ENCODE measurements at regions not wholly inside any gene's neighbourhood (a gene's known extent, or its start where the extent isn't known, plus 50 kb on each side); places are given as distances from the start of the nearest gene placed in this dataset.

DNA sequence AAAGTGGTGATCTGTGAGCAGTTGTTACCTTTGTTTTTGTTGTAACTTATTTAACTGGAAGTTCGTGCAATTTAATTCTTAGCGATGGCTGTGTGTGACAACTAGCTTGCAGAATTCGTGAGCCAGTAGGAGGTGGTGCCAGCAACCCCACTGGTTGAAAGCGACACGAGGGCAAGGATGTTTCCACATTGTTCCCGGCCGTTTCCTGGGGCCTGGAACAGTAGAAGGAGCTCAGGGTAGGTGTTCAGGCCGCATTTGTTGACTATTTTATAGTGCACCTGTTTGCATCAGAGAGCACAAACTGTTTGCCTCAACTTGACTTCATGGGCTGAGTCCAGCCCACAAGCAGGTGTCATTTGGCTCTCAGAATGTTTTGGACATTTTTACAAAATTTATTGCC lies 112.1 kb upstream of the PTPN1 start:
- DNase-seq, result no peak
- H3K27ac ChIP-seq (ENCODE audit: low read length), result no peak overlapping the region
- H3F3A ChIP-seq (ENCODE audit: insufficient read depth, low read length), result no peaks in the 10 kb centered on the region
- H3K79me2 ChIP-seq (ENCODE audit: low read length), result no peaks in the 10 kb centered on the region
- H2AFZ ChIP-seq (ENCODE audit: low read length), result no peak overlapping the region
- no peaks in the 10 kb centered on the region for H3K9me3 ChIP-seq (replicated peaks; ENCODE audit: insufficient read depth, low read length)
- H3K9me2 ChIP-seq (replicated peaks; ENCODE audit: insufficient read depth, low read length), result no peaks in the 10 kb centered on the region
- no peak overlapping the region for H3K4me3 ChIP-seq (ENCODE audit: low read length)
- no peaks in the 10 kb centered on the region for H3K36me3 ChIP-seq (replicated peaks; ENCODE audit: insufficient read depth, low read length)
- TF ChIP-seq EZH2 (optimal IDR thresholded peaks at IDR 0.05; ENCODE audit: low read depth, low read length), result no peak
- TF ChIP-seq, protein P1, sequence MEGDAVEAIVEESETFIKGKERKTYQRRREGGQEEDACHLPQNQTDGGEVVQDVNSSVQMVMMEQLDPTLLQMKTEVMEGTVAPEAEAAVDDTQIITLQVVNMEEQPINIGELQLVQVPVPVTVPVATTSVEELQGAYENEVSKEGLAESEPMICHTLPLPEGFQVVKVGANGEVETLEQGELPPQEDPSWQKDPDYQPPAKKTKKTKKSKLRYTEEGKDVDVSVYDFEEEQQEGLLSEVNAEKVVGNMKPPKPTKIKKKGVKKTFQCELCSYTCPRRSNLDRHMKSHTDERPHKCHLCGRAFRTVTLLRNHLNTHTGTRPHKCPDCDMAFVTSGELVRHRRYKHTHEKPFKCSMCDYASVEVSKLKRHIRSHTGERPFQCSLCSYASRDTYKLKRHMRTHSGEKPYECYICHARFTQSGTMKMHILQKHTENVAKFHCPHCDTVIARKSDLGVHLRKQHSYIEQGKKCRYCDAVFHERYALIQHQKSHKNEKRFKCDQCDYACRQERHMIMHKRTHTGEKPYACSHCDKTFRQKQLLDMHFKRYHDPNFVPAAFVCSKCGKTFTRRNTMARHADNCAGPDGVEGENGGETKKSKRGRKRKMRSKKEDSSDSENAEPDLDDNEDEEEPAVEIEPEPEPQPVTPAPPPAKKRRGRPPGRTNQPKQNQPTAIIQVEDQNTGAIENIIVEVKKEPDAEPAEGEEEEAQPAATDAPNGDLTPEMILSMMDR (IDR thresholded peaks at IDR 0.05; ENCODE audit: low read length), result no peak
- no peak for TF ChIP-seq EZH2phosphoT487 (IDR thresholded peaks at IDR 0.05; ENCODE audit: low read length)
- H3K27me3 ChIP-seq (replicated peaks; ENCODE audit: insufficient read depth, low read length), result peaks cover 44% of the 10 kb centered on the region
- no peaks in the 10 kb centered on the region for H3K4me1 ChIP-seq (ENCODE audit: low read length)
- H3K9ac ChIP-seq (ENCODE audit: low read length), result no peak overlapping the region
- no peak overlapping the region for H3K4me2 ChIP-seq (ENCODE audit: low read depth, low read length)
- no peaks in the 10 kb centered on the region for H4K20me1 ChIP-seq (ENCODE audit: insufficient read depth, low read length)

DNA sequence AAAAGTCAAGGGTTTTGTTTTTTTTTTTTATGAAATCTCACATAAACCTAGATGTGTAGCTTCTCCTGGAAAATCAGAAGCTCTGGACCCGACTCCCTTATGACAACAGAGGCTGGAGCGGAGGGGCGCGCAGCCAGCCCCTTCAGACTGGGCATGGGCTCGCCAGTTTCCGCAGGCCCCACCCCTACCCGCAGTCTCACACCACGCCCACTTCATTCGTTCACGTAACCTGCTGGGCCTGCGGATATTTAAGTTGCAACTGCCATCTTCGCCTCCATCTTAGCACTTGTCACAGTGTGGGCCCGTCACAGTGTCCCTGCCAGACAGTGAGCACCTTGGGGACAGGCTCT lies 111.7 kb upstream of the PTPN1 start:
- TF ChIP-seq, protein P1 (IDR thresholded peaks at IDR 0.05; ENCODE audit: low read length), result no peak
- no peak for TF ChIP-seq EZH2phosphoT487 (IDR thresholded peaks at IDR 0.05; ENCODE audit: low read length)
- TF ChIP-seq EZH2 (optimal IDR thresholded peaks at IDR 0.05; ENCODE audit: low read depth, low read length), result no peak
- no peak overlapping the region for H2AFZ ChIP-seq (ENCODE audit: low read length)
- H3K36me3 ChIP-seq (replicated peaks; ENCODE audit: insufficient read depth, low read length), result no peaks in the 10 kb centered on the region
- H4K20me1 ChIP-seq (ENCODE audit: insufficient read depth, low read length), result no peaks in the 10 kb centered on the region
- H3K4me1 ChIP-seq (ENCODE audit: low read length), result no peaks in the 10 kb centered on the region
- H3K27ac ChIP-seq (ENCODE audit: low read length), result no peak overlapping the region
- DNase-seq, result no peak
- no peak overlapping the region for H3K9ac ChIP-seq (ENCODE audit: low read length)
- H3K9me3 ChIP-seq (replicated peaks; ENCODE audit: insufficient read depth, low read length), result no peaks in the 10 kb centered on the region
- H3K27me3 ChIP-seq (replicated peaks; ENCODE audit: insufficient read depth, low read length), result peaks cover 44% of the 10 kb centered on the region
- no peaks in the 10 kb centered on the region for H3K79me2 ChIP-seq (ENCODE audit: low read length)
- H3K4me3 ChIP-seq (ENCODE audit: low read length), result no peak overlapping the region
- no peak overlapping the region for H3K4me2 ChIP-seq (ENCODE audit: low read depth, low read length)
- H3K9me2 ChIP-seq (replicated peaks; ENCODE audit: insufficient read depth, low read length), result no peaks in the 10 kb centered on the region
- no peaks in the 10 kb centered on the region for H3F3A ChIP-seq (ENCODE audit: insufficient read depth, low read length)

DNA sequence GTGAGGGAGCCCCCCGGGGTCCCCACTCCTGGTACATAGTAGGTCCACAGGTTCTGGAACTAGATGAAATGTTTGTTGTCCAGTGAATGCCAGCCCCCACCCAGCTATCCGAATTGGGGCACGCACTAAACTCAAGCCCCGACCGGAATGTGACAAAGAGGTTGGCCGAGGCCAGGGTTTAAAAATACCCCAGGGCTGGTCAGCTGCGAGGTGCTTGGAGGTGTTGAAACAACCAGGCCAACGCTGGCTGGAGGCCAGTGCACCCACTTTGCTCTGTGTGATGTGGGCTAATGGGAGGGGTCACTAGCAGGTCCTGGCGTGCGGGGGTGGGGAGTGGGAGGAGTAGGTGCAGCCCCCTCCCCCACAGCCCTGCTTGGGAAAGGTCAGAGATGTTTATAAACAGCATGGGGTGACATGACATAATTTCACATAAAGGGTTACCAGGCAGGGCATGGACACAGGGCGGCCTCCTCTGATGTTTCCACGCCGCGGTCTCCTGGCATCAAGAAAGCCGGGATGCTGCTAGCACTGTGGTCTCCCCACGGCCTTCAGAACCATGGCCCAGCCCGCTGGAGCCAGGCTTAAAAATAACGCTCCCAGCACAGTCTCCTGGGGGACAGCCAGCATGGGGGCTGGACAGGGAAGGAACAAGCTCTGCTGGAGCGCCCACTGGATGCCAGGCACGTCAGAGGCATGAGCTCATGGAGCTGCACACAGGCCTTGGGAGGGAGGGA lies 111.2 kb upstream of the PTPN1 start:
- Histone ChIP-seq H3K9me3 (replicated peaks; ENCODE audit: insufficient read depth, low read length) (no peaks in the 10 kb centered on the region), H4K20me1 (ENCODE audit: insufficient read depth, low read length) (no peaks in the 10 kb centered on the region), H3F3A (ENCODE audit: insufficient read depth, low read length) (no peaks in the 10 kb centered on the region), H3K79me2 (ENCODE audit: low read length) (no peaks in the 10 kb centered on the region), H3K4me2 (ENCODE audit: low read depth, low read length) (no peak overlapping the region), H3K27ac (ENCODE audit: low read length) (no peak overlapping the region), H3K9me2 (replicated peaks; ENCODE audit: insufficient read depth, low read length) (no peaks in the 10 kb centered on the region), H3K27me3 (replicated peaks; ENCODE audit: insufficient read depth, low read length) (peaks cover 49% of the 10 kb centered on the region), H3K36me3 (replicated peaks; ENCODE audit: insufficient read depth, low read length) (no peaks in the 10 kb centered on the region), H3K4me1 (ENCODE audit: low read length) (no peaks in the 10 kb centered on the region), H2AFZ (ENCODE audit: low read length) (no peak overlapping the region), H3K9ac (ENCODE audit: low read length) (no peak overlapping the region), H3K4me3 (ENCODE audit: low read length) (no peak overlapping the region)
- TF ChIP-seq EZH2 (optimal IDR thresholded peaks at IDR 0.05; ENCODE audit: low read depth, low read length) (no peak), EZH2phosphoT487 (IDR thresholded peaks at IDR 0.05; ENCODE audit: low read length) (no peak)
- TF ChIP-seq, protein P1 (IDR thresholded peaks at IDR 0.05; ENCODE audit: low read length), result no peak
- DNase-seq, result no peak
